Stimulated activated memory B cell treated with anti-CD40 and anti-IgM and Interleukin-4, amounts not matched to agents 10 μg/mL and 1 μg/mL and 100 μg/mL, for 72 hours (primary cell): ENCODE measurements at regions not wholly inside any gene's neighbourhood (a gene's known extent, or its start where the extent isn't known, plus 50 kb on each side); places are given as distances from the start of the nearest gene placed in this dataset.
"Not testable (repeated sequence)": the region's sequence is repeated elsewhere in the genome, so short reads cannot be mapped to it uniquely, and the experiment has no call there.

ENCODE experiments used
- ATAC-seq: fragments of 150-1000 bp; cut with Tn5 transposase; 2 replicates; pipeline ENCODE4 v1.10.0; 2021
- H3K27ac Mint-ChIP-seq: one replicate; pipeline ENCODE4 v1.8.0; 2022; ENCODE audit warnings: mild to moderate bottlenecking, mixed read lengths
- H3K27me3 Mint-ChIP-seq: one replicate; pipeline ENCODE4 v1.8.0; 2022; ENCODE audit warnings: mixed read lengths
- H3K36me3 Mint-ChIP-seq: one replicate; pipeline ENCODE4 v1.8.0; 2022; ENCODE audit warnings: mixed read lengths
- H3K4me1 Mint-ChIP-seq: one replicate; pipeline ENCODE4 v1.8.0; 2022; ENCODE audit warnings: mixed read lengths
- H3K4me3 Mint-ChIP-seq: one replicate; pipeline ENCODE4 v1.8.0; 2022; ENCODE audit warnings: mild to moderate bottlenecking, moderate library complexity, mixed read lengths
- H3K9me3 Mint-ChIP-seq: one replicate; pipeline ENCODE4 v1.8.0; 2022; ENCODE audit warnings: mixed read lengths

DNA sequence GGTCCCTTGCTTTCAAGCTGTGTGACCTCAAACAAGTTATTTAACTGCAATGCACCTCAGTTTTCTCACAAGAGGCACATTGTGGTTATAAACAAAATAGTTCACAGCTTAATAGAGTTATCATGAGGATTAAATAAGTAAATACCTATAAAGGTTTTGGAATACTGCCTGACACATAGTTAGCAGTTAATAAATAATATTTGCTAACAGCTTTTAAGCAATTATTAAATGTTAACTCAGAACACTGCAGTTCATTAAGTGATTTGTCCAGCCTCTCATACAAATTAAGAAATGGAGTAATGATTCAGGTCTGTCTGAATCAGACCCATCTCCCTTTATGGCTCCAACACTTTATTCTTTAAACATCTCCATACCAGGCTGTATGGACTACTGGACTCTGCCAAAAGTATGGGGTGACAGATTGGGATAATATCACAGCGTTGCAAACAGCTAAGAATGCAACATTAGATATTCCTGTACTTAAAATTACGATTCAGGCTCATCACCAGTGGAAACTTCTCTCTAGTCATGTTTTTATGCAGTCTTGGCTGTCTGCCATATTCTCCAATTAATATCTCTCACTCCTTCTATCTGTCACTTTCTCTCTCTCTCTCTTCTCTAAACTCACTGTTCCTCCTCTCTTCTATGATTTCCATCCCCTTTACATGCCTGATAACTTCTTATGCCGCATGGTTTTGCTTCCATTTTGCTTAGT lies 370.6 kb upstream of the UBE2E3 start:
- H3K27ac Mint-ChIP-seq: no peak overlapping the region
- no peak for ATAC-seq
- H3K4me1 Mint-ChIP-seq: no peaks in the 10 kb centered on the region
- no peaks in the 10 kb centered on the region for H3K9me3 Mint-ChIP-seq
- no peaks in the 10 kb centered on the region for H3K27me3 Mint-ChIP-seq
- H3K4me3 Mint-ChIP-seq: no peak overlapping the region
- no peaks in the 10 kb centered on the region for H3K36me3 Mint-ChIP-seq

DNA sequence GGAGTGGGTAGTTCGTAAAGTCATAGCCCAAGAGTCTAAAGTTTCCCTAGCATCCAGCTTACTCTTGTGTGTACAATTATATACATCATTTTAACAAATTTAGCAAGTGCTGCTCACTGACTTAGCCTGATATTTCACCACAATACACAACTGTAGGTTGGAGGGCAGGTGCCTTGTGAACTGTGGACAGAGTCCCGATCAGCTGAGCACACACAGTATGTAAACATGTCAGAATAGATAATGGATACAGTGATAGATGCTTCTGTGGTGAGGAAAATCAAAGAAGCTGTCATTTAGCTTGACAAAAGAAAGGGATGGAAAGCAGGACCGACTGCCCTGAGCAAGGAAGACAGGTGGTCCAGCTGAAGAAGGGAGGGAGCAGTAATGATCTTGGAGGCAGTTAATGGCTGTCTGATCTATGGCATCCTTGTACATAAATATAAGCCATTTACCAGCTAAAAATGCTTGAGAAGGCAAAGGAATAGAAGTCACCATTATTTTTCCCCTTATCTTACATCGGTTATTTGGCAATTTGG lies 372.8 kb upstream of the UBE2E3 start:
- no peak overlapping the region for H3K27ac Mint-ChIP-seq
- H3K9me3 Mint-ChIP-seq: no peaks in the 10 kb centered on the region
- no peak for ATAC-seq
- no peak overlapping the region for H3K4me3 Mint-ChIP-seq
- H3K36me3 Mint-ChIP-seq: no peaks in the 10 kb centered on the region
- no peaks in the 10 kb centered on the region for H3K27me3 Mint-ChIP-seq
- H3K4me1 Mint-ChIP-seq: no peaks in the 10 kb centered on the region

DNA sequence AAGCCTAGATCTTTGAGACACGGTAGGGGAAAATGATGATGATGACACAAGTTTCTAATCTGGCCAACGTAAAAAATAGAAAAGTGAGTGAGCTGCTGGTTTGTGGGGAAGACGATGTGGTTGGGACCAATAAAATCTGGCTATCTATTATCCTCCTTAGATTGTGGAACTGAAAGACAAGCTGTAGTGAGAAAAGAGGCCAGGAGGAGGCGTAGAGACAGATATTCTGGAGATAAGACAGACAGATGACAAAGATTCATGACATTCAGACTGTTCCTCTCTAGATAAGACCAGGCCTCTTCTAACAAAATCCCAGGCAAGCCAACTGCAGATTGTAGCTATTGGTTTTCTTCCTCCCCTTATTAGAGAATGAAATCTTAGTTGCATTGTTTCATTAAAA lies 376.3 kb upstream of the UBE2E3 start:
- H3K27me3 Mint-ChIP-seq: no peaks in the 10 kb centered on the region
- H3K36me3 Mint-ChIP-seq: no peaks in the 10 kb centered on the region
- H3K4me3 Mint-ChIP-seq: no peak overlapping the region
- no peaks in the 10 kb centered on the region for H3K4me1 Mint-ChIP-seq
- ATAC-seq: no peak
- H3K9me3 Mint-ChIP-seq: no peaks in the 10 kb centered on the region
- H3K27ac Mint-ChIP-seq: no peak overlapping the region

DNA sequence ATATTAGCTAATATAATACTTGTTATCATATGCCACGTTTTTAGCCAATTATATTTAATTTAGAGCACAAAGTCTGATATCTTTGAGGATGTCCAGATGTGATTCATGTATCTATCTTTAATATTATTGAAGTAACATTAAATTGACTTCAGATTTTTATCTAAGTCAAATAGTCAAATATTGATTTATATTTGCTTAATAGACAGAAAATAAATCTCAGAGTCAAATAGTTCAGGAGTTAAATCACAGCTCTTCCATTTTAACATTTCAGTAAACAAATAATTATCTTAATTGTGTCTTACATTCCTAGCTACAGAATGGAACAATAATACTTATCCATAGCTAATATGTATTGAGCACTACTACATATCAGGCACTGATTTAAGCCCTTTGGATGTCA lies 379.4 kb upstream of the UBE2E3 start:
- H3K27me3 Mint-ChIP-seq: no peaks in the 10 kb centered on the region
- H3K36me3 Mint-ChIP-seq: no peaks in the 10 kb centered on the region
- no peaks in the 10 kb centered on the region for H3K4me1 Mint-ChIP-seq
- peaks cover 3% of the 10 kb centered on the region for H3K9me3 Mint-ChIP-seq
- H3K4me3 Mint-ChIP-seq: no peak overlapping the region
- H3K27ac Mint-ChIP-seq: no peak overlapping the region
- no peak for ATAC-seq

DNA sequence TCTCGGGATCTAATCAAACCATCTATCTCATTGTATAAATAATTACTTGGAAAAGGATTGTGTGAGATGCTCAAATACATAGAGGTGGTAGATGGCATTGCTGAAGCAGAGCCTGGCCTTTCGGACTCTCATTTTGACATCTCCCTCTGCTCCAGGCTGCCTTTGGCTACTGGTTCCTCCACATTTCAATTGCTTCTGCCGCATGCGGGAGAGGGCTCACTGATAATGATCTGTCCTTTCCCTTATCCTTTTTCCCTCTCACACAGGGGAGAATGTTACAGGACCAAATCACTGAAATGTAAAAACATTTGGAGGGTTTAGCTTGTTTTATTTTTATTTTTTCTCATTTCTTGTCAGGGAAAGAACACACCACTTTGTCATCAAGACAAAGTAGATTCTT lies 380.6 kb upstream of the UBE2E3 start:
- no peak for ATAC-seq
- H3K27ac Mint-ChIP-seq: no peak overlapping the region
- no peaks in the 10 kb centered on the region for H3K36me3 Mint-ChIP-seq
- no peaks in the 10 kb centered on the region for H3K4me1 Mint-ChIP-seq
- peaks cover 6% of the 10 kb centered on the region for H3K9me3 Mint-ChIP-seq
- H3K27me3 Mint-ChIP-seq: no peaks in the 10 kb centered on the region
- H3K4me3 Mint-ChIP-seq: no peak overlapping the region

DNA sequence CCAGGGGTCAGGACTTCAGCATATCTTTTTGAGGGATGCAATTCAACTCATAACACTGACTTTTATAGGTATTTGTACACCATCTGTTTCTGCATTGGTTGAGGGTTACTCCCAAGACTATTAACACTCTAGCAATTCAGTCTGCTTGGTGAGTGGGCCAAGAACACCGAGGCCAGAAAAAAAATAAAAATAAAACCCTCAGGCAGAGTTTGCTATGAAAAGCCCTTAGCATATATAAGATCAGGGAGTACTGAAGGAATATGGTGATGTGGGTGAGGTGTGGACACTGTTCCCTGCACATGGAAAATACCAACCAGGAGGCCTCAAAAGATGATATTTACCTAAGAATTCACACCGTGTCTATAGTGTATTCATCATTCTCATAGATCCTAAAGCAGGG lies 383.2 kb upstream of the UBE2E3 start:
- no peaks in the 10 kb centered on the region for H3K4me1 Mint-ChIP-seq
- ATAC-seq: no peak
- no peak overlapping the region for H3K4me3 Mint-ChIP-seq
- H3K27me3 Mint-ChIP-seq: no peaks in the 10 kb centered on the region
- no peaks in the 10 kb centered on the region for H3K36me3 Mint-ChIP-seq
- H3K27ac Mint-ChIP-seq: no peak overlapping the region
- H3K9me3 Mint-ChIP-seq: peaks cover 6% of the 10 kb centered on the region

DNA sequence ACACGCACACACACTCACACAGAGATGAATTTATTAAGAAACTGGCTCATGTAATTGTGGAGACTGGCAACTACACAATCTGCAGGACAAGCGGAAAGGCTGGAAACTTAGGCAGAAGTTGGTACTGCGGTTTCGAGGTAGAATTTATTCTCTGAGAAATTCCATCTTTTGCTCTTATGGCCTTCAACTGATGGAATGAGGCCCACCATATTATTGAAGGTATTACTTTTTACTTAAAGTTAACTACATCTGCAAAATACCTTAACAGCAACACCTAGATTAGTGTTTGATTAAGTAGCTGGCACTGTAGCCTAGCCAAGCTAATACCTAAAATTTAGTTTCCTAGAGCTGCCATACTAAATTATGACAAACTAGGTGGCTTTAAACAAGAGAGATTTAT lies 384.0 kb upstream of the UBE2E3 start:
- no peak overlapping the region for H3K27ac Mint-ChIP-seq
- H3K27me3 Mint-ChIP-seq: no peaks in the 10 kb centered on the region
- no peaks in the 10 kb centered on the region for H3K36me3 Mint-ChIP-seq
- H3K4me1 Mint-ChIP-seq: peaks cover 3% of the 10 kb centered on the region
- H3K9me3 Mint-ChIP-seq: peaks cover 6% of the 10 kb centered on the region
- ATAC-seq: no peak
- H3K4me3 Mint-ChIP-seq: no peak overlapping the region

DNA sequence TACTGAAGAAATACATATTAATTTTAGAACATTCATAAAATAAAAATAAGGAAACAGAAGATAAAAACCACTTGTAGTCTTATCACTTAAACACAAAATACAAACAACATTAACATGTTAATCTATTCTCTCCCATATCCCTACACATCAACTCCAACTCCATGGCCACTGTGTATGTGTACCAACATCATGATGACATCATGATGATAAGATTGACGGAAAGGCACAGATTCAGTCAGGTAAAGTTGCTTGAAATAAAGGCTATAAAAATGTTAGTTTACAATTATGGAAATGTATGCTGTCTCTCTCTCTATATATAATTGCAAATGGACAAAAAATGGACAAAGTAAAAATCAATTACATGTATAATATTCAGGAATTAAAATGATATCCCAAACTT lies 388.5 kb upstream of the UBE2E3 start:
- peaks cover 11% of the 10 kb centered on the region for H3K9me3 Mint-ChIP-seq
- H3K4me3 Mint-ChIP-seq: no peak overlapping the region
- H3K27me3 Mint-ChIP-seq: no peaks in the 10 kb centered on the region
- H3K27ac Mint-ChIP-seq: no peak overlapping the region
- peaks cover 14% of the 10 kb centered on the region for H3K4me1 Mint-ChIP-seq
- peaks cover 9% of the 10 kb centered on the region for H3K36me3 Mint-ChIP-seq
- no peak for ATAC-seq

DNA sequence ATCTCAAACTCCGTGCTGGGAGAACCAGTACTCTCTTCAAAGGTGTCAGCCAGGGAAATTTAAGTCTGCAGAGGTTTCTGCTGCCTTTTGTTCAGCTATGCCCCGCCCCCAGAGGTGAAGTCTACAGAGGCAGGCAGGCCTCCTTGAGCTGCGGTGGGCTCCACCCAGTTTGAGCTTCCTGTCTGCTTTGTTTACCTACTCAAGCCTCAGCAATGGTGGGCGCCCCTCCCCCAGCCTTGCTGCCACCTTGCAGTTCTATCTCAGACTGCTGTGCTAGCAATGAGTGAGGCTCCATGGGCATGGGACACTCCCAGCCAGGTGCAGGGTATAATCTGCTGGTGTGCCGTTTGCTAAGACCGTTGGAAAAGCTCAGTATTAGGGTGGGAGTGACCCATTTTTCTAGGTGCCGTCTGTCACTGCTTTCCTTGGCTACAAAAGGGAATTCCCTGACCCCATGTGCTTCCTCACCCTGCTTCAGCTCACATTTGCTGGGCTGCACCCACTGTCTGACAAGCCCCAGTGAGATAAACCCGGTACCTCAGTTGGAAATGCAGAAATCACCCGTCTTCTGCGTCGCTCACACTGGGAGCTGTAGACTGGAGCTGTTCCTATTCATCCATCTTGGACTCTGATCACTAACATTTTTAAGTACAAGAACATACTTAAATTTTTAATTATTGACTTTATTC lies 389.2 kb upstream of the UBE2E3 start:
- Mint-ChIP-seq H3K4me1 (peaks cover 14% of the 10 kb centered on the region), H3K9me3 (peaks cover 10% of the 10 kb centered on the region)
- H3K27ac Mint-ChIP-seq, H3K27me3 Mint-ChIP-seq, H3K36me3 Mint-ChIP-seq, ATAC-seq, H3K4me3 Mint-ChIP-seq: not testable (repeated sequence)

DNA sequence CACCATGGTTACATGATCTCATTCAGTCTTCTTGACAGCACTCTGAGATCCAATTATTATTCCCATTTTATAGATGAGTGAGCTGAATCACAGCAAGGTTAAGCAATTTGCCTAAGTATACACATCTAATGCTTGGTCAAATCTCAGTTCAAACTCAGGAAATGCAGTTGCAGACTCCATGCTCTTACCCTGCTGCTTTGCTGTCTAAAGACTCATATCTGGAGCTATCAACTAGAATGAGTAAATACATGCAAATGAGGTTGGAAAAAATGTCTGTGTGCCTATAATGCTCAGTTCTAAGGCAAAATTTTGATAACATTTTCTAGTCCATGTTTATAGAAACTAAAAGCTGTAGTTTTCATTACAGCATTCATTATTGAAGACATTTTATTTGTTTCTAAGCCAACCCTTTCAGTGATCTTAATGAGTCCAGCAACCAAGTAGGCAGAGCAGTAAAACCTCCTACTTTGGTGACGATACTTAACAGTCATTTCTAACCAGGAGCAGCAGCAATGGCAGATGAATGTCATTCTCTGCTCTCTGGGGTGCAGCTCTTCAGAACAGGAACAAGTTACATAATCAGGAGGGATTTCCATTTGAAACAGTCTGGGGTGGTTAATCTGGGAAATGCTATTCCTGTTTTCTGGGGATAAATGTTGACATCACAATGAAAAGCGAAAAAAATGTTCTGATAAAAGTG lies 396.8 kb upstream of the UBE2E3 start:
- Mint-ChIP-seq H3K4me3 (no peak overlapping the region), H3K27ac (no peak overlapping the region), H3K27me3 (peaks cover 9% of the 10 kb centered on the region), H3K4me1 (peaks cover 7% of the 10 kb centered on the region), H3K36me3 (no peaks in the 10 kb centered on the region), H3K9me3 (peaks cover 1% of the 10 kb centered on the region)
- ATAC-seq: no peak

DNA sequence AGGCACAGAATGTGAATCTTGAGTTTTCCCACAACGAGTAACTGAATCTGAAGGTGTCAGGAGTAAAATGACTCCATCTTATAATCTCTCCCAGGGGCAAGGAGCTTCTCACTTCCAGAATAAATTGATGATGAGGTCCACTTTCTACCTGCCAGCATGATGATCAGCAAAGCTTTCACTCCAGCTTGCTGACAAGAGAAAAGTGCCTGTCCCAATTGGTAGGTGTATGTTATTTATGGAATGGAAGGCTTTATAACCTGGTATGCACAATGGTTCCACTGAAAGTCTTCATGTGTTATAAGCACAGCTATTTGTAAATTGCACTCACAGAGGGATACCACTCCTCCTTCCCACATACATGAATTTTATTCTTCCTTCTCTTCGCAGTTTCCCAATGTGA lies 401.0 kb upstream of the UBE2E3 start:
- peaks cover 27% of the 10 kb centered on the region for H3K27me3 Mint-ChIP-seq
- H3K27ac Mint-ChIP-seq: no peak overlapping the region
- H3K36me3 Mint-ChIP-seq: no peaks in the 10 kb centered on the region
- H3K4me3 Mint-ChIP-seq: no peak overlapping the region
- no peak for ATAC-seq
- H3K9me3 Mint-ChIP-seq: no peaks in the 10 kb centered on the region
- H3K4me1 Mint-ChIP-seq: peaks cover 7% of the 10 kb centered on the region

DNA sequence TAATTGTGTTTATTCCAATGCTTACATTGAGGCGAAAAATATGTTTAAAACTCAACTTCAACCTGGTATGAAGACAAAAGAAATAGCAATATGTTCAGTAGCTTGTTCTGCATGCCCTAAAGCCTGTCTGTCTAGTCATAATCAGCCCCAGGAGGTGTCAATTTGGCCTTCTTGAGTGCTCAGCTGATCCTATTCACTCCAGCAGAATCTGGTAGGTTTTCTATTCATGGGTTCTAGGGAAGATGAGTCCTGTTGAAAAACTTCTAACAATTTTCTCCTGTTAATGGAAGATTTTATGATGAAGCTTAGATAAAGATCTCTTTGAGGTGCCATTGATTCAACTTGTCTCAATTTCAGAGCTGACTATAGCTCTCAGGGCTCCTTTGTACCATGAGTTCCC lies 402.0 kb upstream of the UBE2E3 start:
- no peak overlapping the region for H3K27ac Mint-ChIP-seq
- H3K9me3 Mint-ChIP-seq: no peaks in the 10 kb centered on the region
- H3K36me3 Mint-ChIP-seq: no peaks in the 10 kb centered on the region
- ATAC-seq: no peak
- peaks cover under 1% of the 10 kb centered on the region for H3K4me1 Mint-ChIP-seq
- no peak overlapping the region for H3K4me3 Mint-ChIP-seq
- peaks cover 27% of the 10 kb centered on the region for H3K27me3 Mint-ChIP-seq

DNA sequence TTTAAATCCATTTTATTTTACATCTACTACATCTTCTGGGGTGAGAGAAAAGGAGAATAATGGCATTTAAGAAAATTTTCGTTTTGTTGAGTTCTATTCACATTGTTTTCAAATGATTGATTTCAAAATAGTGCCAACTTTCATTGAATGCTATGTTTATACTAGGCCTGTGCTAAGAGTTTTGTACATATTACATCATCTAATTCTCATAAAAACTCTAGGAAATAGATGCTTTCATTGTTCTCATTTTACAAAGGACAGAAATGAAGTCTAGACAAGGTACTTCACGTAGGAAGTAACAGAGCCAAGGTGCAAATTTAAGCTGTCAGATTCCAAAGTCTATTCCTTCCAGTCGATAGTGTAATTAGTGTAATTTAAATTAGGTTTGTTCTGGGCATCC lies 402.8 kb upstream of the UBE2E3 start:
- no peak for ATAC-seq
- H3K27me3 Mint-ChIP-seq: peaks cover 27% of the 10 kb centered on the region
- H3K9me3 Mint-ChIP-seq: no peaks in the 10 kb centered on the region
- H3K4me3 Mint-ChIP-seq: no peak overlapping the region
- no peaks in the 10 kb centered on the region for H3K36me3 Mint-ChIP-seq
- no peaks in the 10 kb centered on the region for H3K4me1 Mint-ChIP-seq
- H3K27ac Mint-ChIP-seq: no peak overlapping the region

DNA sequence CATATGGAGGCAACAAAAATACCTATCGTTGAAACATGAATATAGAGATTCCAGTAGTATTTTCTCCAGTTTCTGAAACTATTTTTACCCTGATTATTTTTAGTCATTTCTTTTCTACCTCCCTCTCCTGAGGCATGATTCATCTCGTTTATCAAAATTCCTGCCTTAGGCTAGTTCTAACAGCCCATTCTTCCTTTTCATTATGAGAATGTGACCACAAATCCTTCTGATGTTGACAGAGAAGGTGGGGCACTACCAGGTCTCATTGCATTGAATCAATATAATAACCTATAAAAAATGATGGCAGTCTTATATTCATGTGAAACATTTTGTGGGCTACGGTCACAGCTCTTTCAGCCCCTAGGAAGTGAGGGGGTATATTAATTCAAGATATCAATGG lies 406.5 kb upstream of the UBE2E3 start:
- ATAC-seq: no peak
- H3K9me3 Mint-ChIP-seq: no peaks in the 10 kb centered on the region
- H3K27ac Mint-ChIP-seq: no peak overlapping the region
- no peaks in the 10 kb centered on the region for H3K36me3 Mint-ChIP-seq
- H3K4me3 Mint-ChIP-seq: no peak overlapping the region
- H3K4me1 Mint-ChIP-seq: no peaks in the 10 kb centered on the region
- H3K27me3 Mint-ChIP-seq: peaks cover 18% of the 10 kb centered on the region

DNA sequence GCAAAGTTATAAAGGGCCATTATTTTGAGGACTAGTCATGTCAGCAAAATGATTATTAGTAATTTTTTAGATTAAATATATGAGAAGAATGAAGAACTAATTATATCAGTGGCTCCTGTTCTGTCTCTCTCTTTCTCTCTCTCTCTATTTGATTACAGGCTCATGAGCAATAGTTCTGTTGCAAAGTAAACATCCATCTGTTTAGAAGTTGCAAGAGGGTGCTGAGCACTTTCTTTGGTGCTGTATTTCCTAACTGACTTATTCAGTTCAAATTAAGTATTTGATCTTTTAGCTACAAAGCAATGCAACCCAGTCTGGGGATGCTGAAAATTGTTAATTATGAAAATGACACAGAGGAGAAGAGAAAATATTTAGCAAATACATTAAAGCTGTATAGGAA lies 408.1 kb upstream of the UBE2E3 start:
- no peak for ATAC-seq
- peaks cover 21% of the 10 kb centered on the region for H3K27me3 Mint-ChIP-seq
- no peak overlapping the region for H3K4me3 Mint-ChIP-seq
- no peak overlapping the region for H3K27ac Mint-ChIP-seq
- H3K9me3 Mint-ChIP-seq: no peaks in the 10 kb centered on the region
- no peaks in the 10 kb centered on the region for H3K4me1 Mint-ChIP-seq
- no peaks in the 10 kb centered on the region for H3K36me3 Mint-ChIP-seq

DNA sequence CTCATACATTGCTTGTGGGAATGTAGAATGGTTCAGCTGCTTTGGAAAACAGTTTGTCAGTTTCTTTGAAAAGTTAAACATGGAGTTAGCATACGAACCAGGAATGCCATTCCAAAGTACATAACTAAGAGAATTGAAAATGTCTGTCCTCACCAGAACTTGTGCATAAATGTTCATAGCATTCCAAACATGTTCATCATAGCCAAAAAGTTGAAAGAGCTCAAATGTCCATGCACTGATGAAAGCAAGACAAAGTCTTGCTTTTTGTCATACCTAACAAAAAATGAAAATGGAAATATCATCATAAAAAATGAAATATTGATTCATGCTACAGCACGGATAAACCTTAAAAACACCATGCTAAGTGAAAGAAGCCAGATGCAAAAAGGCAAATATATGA lies 408.8 kb upstream of the UBE2E3 start:
- H3K27ac Mint-ChIP-seq: no peak overlapping the region
- H3K36me3 Mint-ChIP-seq: no peaks in the 10 kb centered on the region
- H3K4me1 Mint-ChIP-seq: no peaks in the 10 kb centered on the region

More for the DNA sequence above, 408.8 kb upstream of the UBE2E3 start:
- H3K9me3 Mint-ChIP-seq: no peaks in the 10 kb centered on the region
- H3K27me3 Mint-ChIP-seq: peaks cover 13% of the 10 kb centered on the region
- H3K4me3 Mint-ChIP-seq: no peak overlapping the region
- no peak for ATAC-seq
